Fibroblast of lung (primary cell): ENCODE measurements at regions not wholly inside any gene's neighbourhood (a gene's known extent, or its start where the extent isn't known, plus 50 kb on each side); places are given as distances from the start of the nearest gene placed in this dataset.

ENCODE experiments used
- DNase-seq, 2 donors: peaks; one replicate each; pipeline versions ENCODE4 v3.0.0 to v3.0.0-alpha.2; 2010; ENCODE audit warnings: low read depth in 2 of 2
- H2AFZ ChIP-seq: 2 replicates; pipeline ENCODE4 v1.5.1; 2012; ENCODE audit warnings: low read length, control low read depth, inconsistent platforms
- H3K27ac ChIP-seq: 2 replicates; pipeline ENCODE4 v1.5.1; 2011; ENCODE audit warnings: low read length, control low read depth; ENCODE audit not compliant: insufficient read depth
- H3K27me3 ChIP-seq: 2 replicates; pipeline ENCODE4 v1.5.1; 2011; ENCODE audit warnings: mild to moderate bottlenecking, low read length; ENCODE audit not compliant: control insufficient read depth, insufficient read depth
- H3K36me3 ChIP-seq: 2 replicates; pipeline ENCODE4 v1.5.1; 2011; ENCODE audit warnings: low read length; ENCODE audit not compliant: control insufficient read depth, insufficient read depth
- H3K4me1 ChIP-seq: 2 replicates; pipeline ENCODE4 v1.5.1; 2011; ENCODE audit warnings: low read length; ENCODE audit not compliant: control insufficient read depth, insufficient read depth; ENCODE audit errors: extremely low read depth
- H3K4me2 ChIP-seq: 2 replicates; pipeline ENCODE4 v1.5.1; 2011; ENCODE audit warnings: low read length, control low read depth; ENCODE audit not compliant: insufficient read depth; ENCODE audit errors: extremely low read depth
- H3K4me3 ChIP-seq, 4 experiments: fragments of 200-600 bp in 1 of 4; sonication (generic) in 1 of 4; replicated peaks in 1 of 4; 2 replicates each; pipeline ENCODE4 v1.5.1; 2011 to 2016; ENCODE audit warnings: low read length in 4 of 4, low read depth in 3 of 4, mild to moderate bottlenecking in 3 of 4, control low read depth in 2 of 4, inconsistent platforms in 1 of 4, mixed read lengths in 1 of 4; ENCODE audit not compliant: insufficient read depth in 1 of 4; ENCODE audit errors: control extremely low read depth in 1 of 4
- H3K79me2 ChIP-seq: 2 replicates; pipeline ENCODE4 v1.5.1; 2012; ENCODE audit warnings: mild to moderate bottlenecking, low read length, inconsistent platforms; ENCODE audit not compliant: control insufficient read depth, insufficient read depth
- H3K9ac ChIP-seq: 2 replicates; pipeline ENCODE4 v1.5.1; 2011; ENCODE audit warnings: mild to moderate bottlenecking, low read length, control low read depth; ENCODE audit not compliant: insufficient read depth
- H3K9me3 ChIP-seq: 2 replicates; pipeline ENCODE4 v1.5.1; 2012; ENCODE audit warnings: low read depth, low read length; ENCODE audit not compliant: control insufficient read depth, insufficient read depth
- H4K20me1 ChIP-seq: 2 replicates; pipeline ENCODE4 v1.5.1; 2011; ENCODE audit warnings: low read length; ENCODE audit not compliant: control insufficient read depth, insufficient read depth; ENCODE audit errors: extremely low read depth
- CTCF ChIP-seq, 2 donors: IDR thresholded peaks in 1 of 2; conservative IDR thresholded peaks in 1 of 2; 1 replicate in 1 of 2; 2 replicates in 1 of 2; pipeline ENCODE4 v1.5.1; 2011 to 2012; ENCODE audit warnings: low read length in 2 of 2, control low read depth in 1 of 2, inconsistent platforms in 1 of 2, low read depth in 1 of 2, mild to moderate bottlenecking in 1 of 2
- EZH2 ChIP-seq: IDR thresholded peaks from 2 replicates; pipeline ENCODE4 v1.5.1; 2012; ENCODE audit warnings: low read length, control low read depth, mild to moderate bottlenecking; ENCODE audit errors: missing control alignments

GRCh38 chr12:58563621-58564020 is 356.7 kb downstream of the LRIG3 start:
- Histone ChIP-seq H3K9me3 (no peaks in the 10 kb centered on the region), H3K27me3 (no peaks in the 10 kb centered on the region), H4K20me1 (no peaks in the 10 kb centered on the region), H3K36me3 (no peaks in the 10 kb centered on the region), H3K27ac (no peak overlapping the region), H2AFZ (no peak overlapping the region), H3K9ac (no peak overlapping the region), H3K4me3 (no peak overlapping the region), H3K4me2 (no peak overlapping the region), H3K4me1 (peaks cover 2% of the 10 kb centered on the region), H3K79me2 (no peaks in the 10 kb centered on the region)
- no peak for TF ChIP-seq CTCF (conservative IDR thresholded peaks at IDR 0.05 in 1 of 2, IDR thresholded peaks at IDR 0.05 in 1 of 2; ENCODE audit: low read depth in 1 of 2, low read length in 2 of 2)
- no peak for TF ChIP-seq EZH2
- no peak for DNase-seq

GRCh38 chr12:58564721-58565120 is 355.6 kb downstream of the LRIG3 start:
- TF ChIP-seq EZH2, result no peak
- no peak for TF ChIP-seq CTCF (conservative IDR thresholded peaks at IDR 0.05 in 1 of 2, IDR thresholded peaks at IDR 0.05 in 1 of 2; ENCODE audit: low read depth in 1 of 2, low read length in 2 of 2)
- DNase-seq, result peak; percentile 56 to 59
- no peak overlapping the region for H3K9ac ChIP-seq
- H2AFZ ChIP-seq, result no peak overlapping the region
- no peaks in the 10 kb centered on the region for H3K9me3 ChIP-seq
- H3K79me2 ChIP-seq, result no peaks in the 10 kb centered on the region
- no peaks in the 10 kb centered on the region for H3K36me3 ChIP-seq
- H3K4me2 ChIP-seq, result no peak overlapping the region
- peaks cover 2% of the 10 kb centered on the region for H3K4me1 ChIP-seq
- no peaks in the 10 kb centered on the region for H4K20me1 ChIP-seq
- H3K27me3 ChIP-seq, result no peaks in the 10 kb centered on the region
- no peak overlapping the region for H3K4me3 ChIP-seq
- no peak overlapping the region for H3K27ac ChIP-seq

GRCh38 chr12:58566599-58566998 is 353.7 kb downstream of the LRIG3 start:
- H3K9me3 ChIP-seq, result no peaks in the 10 kb centered on the region
- H3K4me1 ChIP-seq, result peaks cover 2% of the 10 kb centered on the region
- H3K36me3 ChIP-seq, result no peaks in the 10 kb centered on the region
- no peaks in the 10 kb centered on the region for H3K79me2 ChIP-seq
- H3K4me2 ChIP-seq, result no peak overlapping the region
- H3K4me3 ChIP-seq, result no peak overlapping the region
- no peak for TF ChIP-seq CTCF (conservative IDR thresholded peaks at IDR 0.05 in 1 of 2, IDR thresholded peaks at IDR 0.05 in 1 of 2; ENCODE audit: low read depth in 1 of 2, low read length in 2 of 2)
- no peak for TF ChIP-seq EZH2
- no peak overlapping the region for H3K9ac ChIP-seq
- DNase-seq, result peak; percentile 85 to 91
- H2AFZ ChIP-seq, result no peak overlapping the region
- no peak overlapping the region for H3K27ac ChIP-seq
- no peaks in the 10 kb centered on the region for H4K20me1 ChIP-seq
- no peaks in the 10 kb centered on the region for H3K27me3 ChIP-seq
